Tibial nerve (tissue), 4 donors: ENCODE measurements at regions not wholly inside any gene's neighbourhood (a gene's known extent, or its start where the extent isn't known, plus 50 kb on each side); places are given as distances from the start of the nearest gene placed in this dataset.
"Not testable (repeated sequence)": the region's sequence is repeated elsewhere in the genome, so short reads cannot be mapped to it uniquely, and the experiment has no call there.

Experiments
- DNase-seq, 2 donors: peaks; one replicate each; pipeline ENCODE4 v3.0.0-alpha.2; 2019; ENCODE audit warnings: low spot score in 2 of 2
- H3K27ac ChIP-seq, 4 donors: fragments of 200-600 bp; sonication (generic) in 3 of 4; one replicate each; pipeline ENCODE4 v1.5.1; 2017 to 2019; ENCODE audit warnings: mild to moderate bottlenecking in 1 of 4
- H3K27me3 ChIP-seq, 2 donors: fragments of 200-600 bp; sonication (generic) in 1 of 2; one replicate each; pipeline versions ENCODE4 v1.5.1 to v1.6.0; 2017 to 2019
- H3K36me3 ChIP-seq, 3 donors: fragments of 200-600 bp; sonication (generic); one replicate each; pipeline ENCODE4 v1.5.1; 2018 to 2019
- H3K4me1 ChIP-seq, 4 donors: fragments of 200-600 bp; sonication (generic) in 3 of 4; one replicate each; pipeline ENCODE4 v1.5.1; 2017 to 2019
- H3K4me3 ChIP-seq, 4 donors: fragments of 200-600 bp; sonication (generic) in 3 of 4; one replicate each; pipeline ENCODE4 v1.5.1; 2017 to 2019; ENCODE audit warnings: mild to moderate bottlenecking in 1 of 4, moderate library complexity in 1 of 4
- H3K9me3 ChIP-seq, 4 donors: fragments of 200-600 bp; sonication (generic) in 3 of 4; one replicate each; pipeline ENCODE4 v1.5.1; 2017 to 2019
- CTCF ChIP-seq, 5 experiments: fragments of 200-600 bp in 3 of 5; fragments of 450-650 bp in 2 of 5; sonication (generic) in 3 of 5; IDR thresholded peaks; one replicate each; pipeline ENCODE4 v1.5.1; 2016 to 2019; ENCODE audit warnings: antibody characterized with exemption in 5 of 5, mild to moderate bottlenecking in 3 of 5, moderate library complexity in 2 of 5
- EP300 ChIP-seq, 2 donors: sonication (generic); formaldehyde crosslinking; IDR thresholded peaks; one replicate each; pipeline ENCODE4 v1.6.1; 2017; ENCODE audit warnings: antibody characterized with exemption in 2 of 2, mild to moderate bottlenecking in 1 of 2
- POLR2A ChIP-seq, 2 donors: fragments of 450-650 bp; IDR thresholded peaks; one replicate each; pipeline ENCODE4 v1.6.1; 2017; ENCODE audit warnings: antibody characterized with exemption in 2 of 2, mild to moderate bottlenecking in 2 of 2, moderate library complexity in 2 of 2
- WGBS, 2 donors: methylation state at CpG; one replicate each; pipeline ENCODE4 v1.1.5; 2018; 5-methylcytosine and 5-hydroxymethylcytosine counted together

GRCh38 chr4:134700251-134700650 is 498.7 kb upstream of the PABPC4L start:
- DNase-seq = no peak
- Histone ChIP-seq H3K27ac (no peak overlapping the region), H3K4me1 (no peaks in the 10 kb centered on the region), H3K9me3 (peaks cover 0 to 8% (median 0%) of the 10 kb centered on the region in 4 donors), H3K36me3 (no peaks in the 10 kb centered on the region), H3K4me3 (no peak overlapping the region), H3K27me3 (no peaks in the 10 kb centered on the region)
- WGBS, 2 donors = 85 to 88% methylated on average over 4 of the region's 4 CpGs
- TF ChIP-seq EP300 (IDR thresholded peaks at IDR 0.05) = no peak
- no peak for TF ChIP-seq CTCF (IDR thresholded peaks at IDR 0.05)
- no peak for TF ChIP-seq POLR2A (IDR thresholded peaks at IDR 0.05)

DNA sequence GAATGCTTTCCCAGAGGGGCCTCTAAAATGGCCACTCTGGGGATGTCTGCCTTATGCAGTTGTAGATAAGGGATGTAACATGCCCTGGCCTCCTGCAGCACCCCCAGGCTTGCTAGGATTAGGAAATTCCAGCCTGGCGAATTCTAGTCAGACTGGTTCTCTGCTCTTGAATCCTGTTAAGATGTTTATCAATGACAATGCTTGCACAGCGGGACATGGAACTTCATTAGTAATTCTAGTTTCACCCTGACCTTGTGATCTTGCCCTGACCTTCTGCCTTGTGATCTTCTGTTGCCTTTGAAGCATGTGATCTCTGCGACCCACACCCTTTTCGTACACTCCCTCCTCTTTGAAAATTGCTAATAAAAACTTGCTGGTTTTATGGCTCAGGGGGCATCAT is 497.2 kb upstream of the PABPC4L start:
- H3K9me3 ChIP-seq, H3K27ac ChIP-seq, DNase-seq, H3K27me3 ChIP-seq, H3K4me3 ChIP-seq, H3K36me3 ChIP-seq, H3K4me1 ChIP-seq: not testable (repeated sequence)
- WGBS, 2 donors = 81 to 82% methylated on average over 4 of the region's 4 CpGs

- H3K4me1 ChIP-seq = no peaks in the 10 kb centered on the region
- 92 to 95% methylated on average over 1 of the region's 1 CpG for WGBS, 2 donors
- no peak for DNase-seq
- H3K9me3 ChIP-seq = peaks cover 0 to 8% (median 0%) of the 10 kb centered on the region in 4 donors
- H3K4me3 ChIP-seq = no peak overlapping the region
- no peak overlapping the region for H3K27ac ChIP-seq
- H3K36me3 ChIP-seq = no peaks in the 10 kb centered on the region
- H3K27me3 ChIP-seq = no peaks in the 10 kb centered on the region
- TF ChIP-seq CTCF (IDR thresholded peaks at IDR 0.05) (no peak), EP300 (IDR thresholded peaks at IDR 0.05) (no peak), POLR2A (IDR thresholded peaks at IDR 0.05) (no peak)
Observed at GRCh38 chr4:134695433-134695832, 493.8 kb upstream of the PABPC4L start.

DNA sequence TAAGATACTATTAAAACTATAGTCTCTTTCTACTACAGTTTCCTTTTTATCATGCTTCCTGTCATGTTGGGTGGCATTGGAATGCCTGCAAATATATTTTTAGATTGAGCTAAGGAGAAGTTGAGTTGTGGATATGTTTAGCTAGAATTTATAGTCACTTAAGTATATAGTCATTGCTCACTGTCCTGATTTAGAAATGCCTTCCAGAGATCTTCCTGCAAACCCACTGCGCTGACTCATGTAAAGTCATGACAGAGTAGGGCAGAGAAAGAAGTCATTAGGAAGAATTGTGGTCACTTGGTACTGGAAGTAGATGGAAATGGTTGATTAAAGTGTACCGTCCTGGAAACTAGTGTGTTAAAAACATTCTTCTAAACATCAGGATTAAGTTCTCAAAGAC is 490.3 kb upstream of the PABPC4L start:
- H3K27ac ChIP-seq = no peak overlapping the region
- WGBS, 2 donors = 93 to 94% methylated on average over 2 of the region's 2 CpGs
- TF ChIP-seq EP300 (IDR thresholded peaks at IDR 0.05) (no peak), POLR2A (IDR thresholded peaks at IDR 0.05) (no peak), CTCF (IDR thresholded peaks at IDR 0.05) (no peak)

GRCh38 chr4:134687646-134688628 is 486.3 kb upstream of the PABPC4L start:
- TF ChIP-seq POLR2A (IDR thresholded peaks at IDR 0.05) (no peak), EP300 (IDR thresholded peaks at IDR 0.05) (no peak), CTCF (IDR thresholded peaks at IDR 0.05) (no peak)
- H3K4me1 ChIP-seq = no peaks in the 10 kb centered on the region
- no peaks in the 10 kb centered on the region for H3K27me3 ChIP-seq
- 67 to 83% methylated on average over 5 of the region's 5 CpGs for WGBS, 2 donors
- H3K9me3 ChIP-seq = no peaks in the 10 kb centered on the region
- no peaks in the 10 kb centered on the region for H3K36me3 ChIP-seq
- DNase-seq = no peak
- H3K4me3 ChIP-seq = no peak overlapping the region
- no peak overlapping the region for H3K27ac ChIP-seq

More for the DNA sequence above, 490.3 kb upstream of the PABPC4L start:
- H3K9me3 ChIP-seq = no peaks in the 10 kb centered on the region
- DNase-seq = no peak
- no peaks in the 10 kb centered on the region for H3K27me3 ChIP-seq
- no peaks in the 10 kb centered on the region for H3K4me1 ChIP-seq
- no peaks in the 10 kb centered on the region for H3K36me3 ChIP-seq
- H3K4me3 ChIP-seq = no peak overlapping the region
